Natural killer cell treated with Interleukin-12 subunit alpha and Interleukin-12 subunit beta and Interleukin-15 and Interleukin-18, amount 100 ng/mL, for 72 hours (primary cell): ENCODE measurements at regions not wholly inside any gene's neighbourhood (a gene's known extent, or its start where the extent isn't known, plus 50 kb on each side); places are given as distances from the start of the nearest gene placed in this dataset.

Experiments
- ATAC-seq, 2 donors: fragments of 150-1000 bp; cut with Tn5 transposase in 1 of 2; sonication (Bioruptor Pico), chemical (Tn5 transposase) in 1 of 2; 2 replicates each; pipeline ENCODE4 v1.10.0; 2021
- DNase-seq: peaks from one replicate; pipeline ENCODE4 v3.0.0; 2022; ENCODE audit warnings: low spot score
- H3K27ac Mint-ChIP-seq, 2 donors: 1 replicate in 1 of 2; 2 replicates in 1 of 2; pipeline ENCODE4 v1.8.0; 2022; ENCODE audit warnings: mixed read lengths in 2 of 2, mild to moderate bottlenecking in 1 of 2, moderate library complexity in 1 of 2
- H3K27me3 Mint-ChIP-seq, 2 donors: 1 replicate in 1 of 2; 2 replicates in 1 of 2; pipeline ENCODE4 v1.8.0; 2022; ENCODE audit warnings: mixed read lengths in 2 of 2
- H3K36me3 Mint-ChIP-seq: one replicate; pipeline ENCODE4 v1.8.0; 2022; ENCODE audit warnings: mixed read lengths
- H3K4me1 Mint-ChIP-seq, 2 donors: 1 replicate in 1 of 2; 2 replicates in 1 of 2; pipeline ENCODE4 v1.8.0; 2022; ENCODE audit warnings: low read depth in 2 of 2, mixed read lengths in 2 of 2, mild to moderate bottlenecking in 1 of 2
- H3K4me3 Mint-ChIP-seq: one replicate; pipeline ENCODE4 v1.8.0; 2022; ENCODE audit warnings: mixed read lengths
- H3K9me3 Mint-ChIP-seq: 2 replicates; pipeline ENCODE4 v1.8.0; 2022; ENCODE audit warnings: mixed read lengths

DNA sequence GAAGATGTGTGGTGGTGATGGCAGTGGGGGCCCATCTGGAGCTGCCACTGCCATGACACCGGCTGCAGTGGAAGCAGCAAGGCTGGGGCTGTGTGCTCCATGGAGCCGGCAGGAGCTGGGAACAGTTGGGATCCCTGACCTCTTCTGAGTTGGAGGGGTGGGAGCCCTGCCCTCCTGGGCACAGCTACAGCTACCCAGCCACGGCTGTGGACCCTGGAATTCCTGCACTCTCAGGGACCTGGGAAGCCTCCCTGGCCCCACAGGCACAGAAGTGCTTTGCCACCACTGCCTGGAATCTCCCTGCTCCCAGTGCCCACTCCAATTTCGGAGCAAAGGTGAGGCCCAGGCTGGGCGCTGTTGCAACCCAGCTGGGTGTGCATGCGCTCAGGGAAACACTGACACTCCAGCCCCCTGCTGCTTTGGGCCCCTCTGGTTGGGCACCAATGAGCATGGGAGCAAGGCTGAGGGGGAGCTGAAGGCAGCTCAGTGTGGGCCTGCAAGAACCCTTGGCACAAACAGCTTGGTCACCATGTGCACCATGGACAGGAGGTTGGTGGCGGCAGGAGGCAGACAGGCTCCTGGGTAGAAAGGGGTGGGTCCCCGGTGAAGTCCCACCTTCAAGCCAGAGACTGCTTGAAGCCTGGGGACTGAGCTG lies 817.6 kb downstream of the KCNT2 start:
- Mint-ChIP-seq H3K9me3 (peaks cover 16% of the 10 kb centered on the region), H3K4me1 (no peaks in the 10 kb centered on the region), H3K27ac (no peak overlapping the region), H3K36me3 (peaks cover 2% of the 10 kb centered on the region), H3K27me3 (no peaks in the 10 kb centered on the region), H3K4me3 (no peak overlapping the region)
- DNase-seq (no peak), ATAC-seq (peak in 1 of 2 donors; percentile 27)

DNA sequence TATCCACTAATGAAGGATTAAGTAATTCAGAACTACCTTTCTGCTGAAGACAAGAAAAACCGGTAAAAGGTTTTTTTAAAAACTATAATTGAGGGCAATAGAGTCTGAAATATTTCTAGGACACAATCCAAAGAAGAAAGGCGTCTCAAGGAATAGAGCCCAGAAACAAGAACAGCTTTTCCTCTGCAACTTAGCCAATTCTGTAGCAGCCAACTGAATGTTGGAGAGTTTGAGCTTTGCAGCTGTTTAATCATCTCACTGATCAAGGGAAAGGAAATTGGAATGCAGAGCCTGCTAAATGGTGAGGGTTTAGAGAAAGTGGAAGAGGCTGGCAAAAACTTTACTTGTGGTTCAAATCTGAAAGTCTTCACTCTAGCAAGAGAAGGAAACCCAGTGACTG lies 818.9 kb downstream of the KCNT2 start:
- H3K4me3 Mint-ChIP-seq = no peak overlapping the region
- H3K27ac Mint-ChIP-seq = no peak overlapping the region
- peaks cover 7% of the 10 kb centered on the region for H3K9me3 Mint-ChIP-seq
- H3K36me3 Mint-ChIP-seq = no peaks in the 10 kb centered on the region
- H3K27me3 Mint-ChIP-seq = no peaks in the 10 kb centered on the region
- DNase-seq = no peak
- no peaks in the 10 kb centered on the region for H3K4me1 Mint-ChIP-seq
- no peak for ATAC-seq

DNA sequence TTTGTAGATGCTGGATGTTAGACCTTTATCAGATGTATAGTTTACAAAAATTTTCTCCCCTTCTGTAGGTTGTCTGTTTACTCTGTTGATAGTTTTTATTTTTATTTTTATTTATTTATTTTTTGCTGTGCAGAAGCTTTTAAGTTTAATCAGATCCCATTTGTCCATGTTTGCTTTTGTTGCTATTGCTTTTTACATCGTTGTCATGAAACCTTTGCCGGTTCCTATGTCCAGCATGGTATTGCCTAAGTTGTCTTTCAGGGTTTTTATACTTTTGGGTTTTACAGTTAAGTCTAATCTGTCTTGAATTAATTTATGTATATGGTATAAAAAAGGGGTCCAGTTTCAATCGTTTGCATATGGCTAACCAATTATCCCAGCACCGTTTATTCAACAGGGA lies 819.5 kb downstream of the KCNT2 start:
- no peaks in the 10 kb centered on the region for H3K4me1 Mint-ChIP-seq
- DNase-seq (no peak), ATAC-seq (no peak)
- H3K4me3 Mint-ChIP-seq = no peak overlapping the region
- H3K9me3 Mint-ChIP-seq = peaks cover 6% of the 10 kb centered on the region
- H3K27me3 Mint-ChIP-seq = no peaks in the 10 kb centered on the region
- no peaks in the 10 kb centered on the region for H3K36me3 Mint-ChIP-seq
- H3K27ac Mint-ChIP-seq = no peak overlapping the region

DNA sequence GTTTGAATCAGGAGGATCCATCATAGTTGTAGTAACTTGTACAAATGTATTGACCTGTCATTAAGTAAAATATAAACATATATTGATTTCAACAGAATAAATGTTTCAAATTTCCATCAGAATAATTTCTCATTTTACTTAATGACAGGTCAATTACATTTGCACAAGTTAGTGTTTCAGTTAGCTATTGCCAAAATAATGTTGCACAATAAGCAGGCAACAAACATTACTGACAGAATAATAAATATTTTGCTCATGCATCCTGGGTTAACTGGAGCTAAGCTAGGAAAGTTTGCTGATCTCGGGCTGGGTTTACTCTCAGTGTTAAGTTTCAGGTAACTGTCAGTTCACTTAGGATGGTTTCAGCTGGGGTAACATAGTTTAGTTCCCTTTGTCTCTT lies 822.4 kb downstream of the KCNT2 start:
- Mint-ChIP-seq H3K36me3 (no peaks in the 10 kb centered on the region), H3K27me3 (no peaks in the 10 kb centered on the region), H3K4me1 (no peaks in the 10 kb centered on the region), H3K27ac (no peak overlapping the region), H3K4me3 (no peak overlapping the region), H3K9me3 (peaks cover 6% of the 10 kb centered on the region)
- DNase-seq = no peak
- no peak for ATAC-seq

DNA sequence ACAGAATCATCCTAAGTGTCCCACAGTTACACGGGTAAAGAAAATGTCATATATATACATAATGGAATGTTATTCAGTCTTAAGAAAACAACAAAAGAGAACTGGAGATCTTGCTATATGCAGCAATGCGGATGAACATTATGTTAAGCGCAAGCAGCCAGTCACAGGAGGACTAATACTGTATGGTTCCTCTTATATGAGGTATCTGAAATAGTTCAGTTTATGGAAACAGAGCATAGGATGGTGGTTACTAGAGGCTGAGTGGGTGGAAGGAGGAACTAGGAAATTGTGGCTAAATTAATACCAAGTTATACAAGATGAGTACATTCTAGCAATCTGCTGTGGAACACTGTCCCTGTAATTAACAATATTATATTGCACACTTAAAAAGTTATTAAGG lies 834.3 kb downstream of the KCNT2 start:
- Mint-ChIP-seq H3K36me3 (no peaks in the 10 kb centered on the region), H3K27ac (no peak overlapping the region), H3K4me1 (no peaks in the 10 kb centered on the region), H3K4me3 (no peak overlapping the region), H3K27me3 (no peaks in the 10 kb centered on the region), H3K9me3 (peaks cover 6% of the 10 kb centered on the region)
- ATAC-seq (no peak), DNase-seq (no peak)

DNA sequence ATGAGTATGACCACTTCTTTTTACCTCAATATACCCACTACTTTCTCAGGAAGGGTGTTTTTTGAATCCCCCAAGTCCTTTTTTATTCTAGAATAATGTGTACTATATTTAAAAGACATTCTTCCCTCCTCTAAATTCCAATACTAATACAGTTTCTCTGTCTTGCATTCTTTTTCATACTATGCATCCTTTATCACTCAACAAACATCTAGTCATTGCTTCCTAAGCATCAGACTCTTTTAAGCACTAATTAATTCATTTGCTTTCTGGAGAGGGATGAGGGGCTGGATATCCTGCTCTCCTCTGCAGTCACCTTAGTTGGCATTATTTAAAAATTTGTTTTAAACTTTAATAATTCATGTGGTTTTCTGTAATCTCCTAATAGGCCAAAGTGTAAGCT lies 838.8 kb downstream of the KCNT2 start:
- no peak for DNase-seq
- H3K27me3 Mint-ChIP-seq = no peaks in the 10 kb centered on the region
- H3K4me1 Mint-ChIP-seq = no peaks in the 10 kb centered on the region
- ATAC-seq = no peak
- H3K4me3 Mint-ChIP-seq = no peak overlapping the region
- H3K36me3 Mint-ChIP-seq = no peaks in the 10 kb centered on the region
- peaks cover 9% of the 10 kb centered on the region for H3K9me3 Mint-ChIP-seq
- no peak overlapping the region for H3K27ac Mint-ChIP-seq

DNA sequence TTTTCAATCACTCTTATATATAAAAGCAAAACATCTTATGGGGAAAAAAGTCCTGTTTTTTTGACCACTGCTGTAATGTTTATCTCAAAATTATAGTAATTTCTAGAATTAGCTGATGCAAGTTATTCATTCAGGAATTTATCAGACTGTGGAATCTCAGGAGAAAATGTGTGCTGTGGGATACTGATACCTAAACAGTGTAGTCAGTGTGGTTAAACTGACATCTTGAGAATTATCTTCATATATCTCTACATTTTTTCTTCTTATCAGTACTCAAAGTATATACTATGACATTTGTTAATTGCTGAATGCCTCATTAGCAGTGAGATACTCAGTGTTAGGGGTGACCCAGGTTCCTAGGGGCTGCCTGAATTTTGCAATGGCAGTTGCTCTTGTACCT lies 839.3 kb downstream of the KCNT2 start:
- H3K27ac Mint-ChIP-seq = no peak overlapping the region
- no peak for ATAC-seq

DNA sequence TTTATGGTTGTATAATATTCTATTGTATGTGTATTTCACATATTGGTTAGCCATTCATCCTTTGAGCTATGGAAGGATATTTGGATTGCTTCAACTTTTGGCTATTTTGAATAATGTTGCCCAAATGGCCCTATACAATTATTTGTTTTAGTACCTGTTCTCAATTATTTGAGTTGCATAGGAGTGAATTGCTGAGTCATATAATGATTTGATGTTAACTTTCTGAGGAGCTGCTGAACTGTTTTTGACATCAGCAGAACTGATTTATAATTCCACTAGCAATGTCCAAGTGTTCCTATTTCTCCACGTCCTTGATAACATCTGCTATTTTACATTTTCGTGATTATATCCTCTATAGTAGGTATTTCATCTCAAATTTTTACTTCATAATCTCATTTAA lies 839.9 kb downstream of the KCNT2 start:
- H3K27me3 Mint-ChIP-seq = no peaks in the 10 kb centered on the region
- H3K4me3 Mint-ChIP-seq = no peak overlapping the region
- H3K9me3 Mint-ChIP-seq = peaks cover 7% of the 10 kb centered on the region
- H3K27ac Mint-ChIP-seq = no peak overlapping the region
- H3K36me3 Mint-ChIP-seq = no peaks in the 10 kb centered on the region
- no peak for ATAC-seq
- no peak for DNase-seq
- no peaks in the 10 kb centered on the region for H3K4me1 Mint-ChIP-seq

More for the DNA sequence above, 839.3 kb downstream of the KCNT2 start:
- Mint-ChIP-seq H3K27me3 (no peaks in the 10 kb centered on the region), H3K4me3 (no peak overlapping the region), H3K36me3 (no peaks in the 10 kb centered on the region), H3K9me3 (peaks cover 8% of the 10 kb centered on the region), H3K4me1 (no peaks in the 10 kb centered on the region)
- no peak for DNase-seq

DNA sequence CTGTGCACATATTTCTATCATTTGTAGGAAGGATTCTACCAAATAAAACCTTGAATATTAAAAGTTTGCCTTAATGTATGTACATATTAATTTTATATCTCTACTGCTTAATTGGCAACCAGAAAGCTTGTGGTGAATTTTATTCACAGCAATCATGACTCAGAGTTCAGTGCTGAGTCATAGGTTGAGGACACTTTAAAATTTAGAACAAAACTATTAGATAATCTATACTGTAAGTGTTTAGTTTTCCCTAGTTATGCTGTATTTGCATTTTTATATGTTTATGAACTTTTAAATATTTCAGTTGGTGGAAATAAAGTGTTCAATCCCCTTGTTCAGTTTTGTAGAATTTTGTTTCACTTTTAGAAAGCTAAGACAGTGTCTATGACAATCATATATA lies 841.5 kb downstream of the KCNT2 start:
- no peaks in the 10 kb centered on the region for H3K4me1 Mint-ChIP-seq
- no peaks in the 10 kb centered on the region for H3K27me3 Mint-ChIP-seq
- H3K4me3 Mint-ChIP-seq = no peak overlapping the region
- DNase-seq (no peak), ATAC-seq (no peak)
- H3K36me3 Mint-ChIP-seq = no peaks in the 10 kb centered on the region
- H3K27ac Mint-ChIP-seq = no peak overlapping the region
- H3K9me3 Mint-ChIP-seq = peaks cover 10% of the 10 kb centered on the region

DNA sequence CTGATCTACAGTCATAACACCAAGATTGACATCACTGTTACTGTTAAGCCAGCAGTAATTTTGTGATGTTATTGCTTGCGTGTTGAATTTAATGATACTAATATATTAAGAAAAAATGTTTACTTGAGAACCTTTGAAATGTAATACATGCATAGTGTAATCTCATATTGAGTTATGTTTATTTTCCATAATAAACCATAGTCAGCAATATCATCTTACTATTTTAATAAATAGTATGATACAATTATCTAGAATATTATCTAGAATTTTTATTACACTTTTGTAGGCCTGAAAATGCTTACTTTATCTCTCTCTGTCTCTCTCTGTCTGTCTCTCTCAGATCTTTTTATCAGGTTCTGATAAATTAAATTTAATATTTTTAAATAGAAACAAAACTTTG lies 843.1 kb downstream of the KCNT2 start:
- no peaks in the 10 kb centered on the region for H3K36me3 Mint-ChIP-seq
- H3K27ac Mint-ChIP-seq = no peak overlapping the region
- no peaks in the 10 kb centered on the region for H3K4me1 Mint-ChIP-seq
- peaks cover 8% of the 10 kb centered on the region for H3K9me3 Mint-ChIP-seq
- no peak for ATAC-seq
- no peak for DNase-seq
- H3K4me3 Mint-ChIP-seq = no peak overlapping the region
- no peaks in the 10 kb centered on the region for H3K27me3 Mint-ChIP-seq

DNA sequence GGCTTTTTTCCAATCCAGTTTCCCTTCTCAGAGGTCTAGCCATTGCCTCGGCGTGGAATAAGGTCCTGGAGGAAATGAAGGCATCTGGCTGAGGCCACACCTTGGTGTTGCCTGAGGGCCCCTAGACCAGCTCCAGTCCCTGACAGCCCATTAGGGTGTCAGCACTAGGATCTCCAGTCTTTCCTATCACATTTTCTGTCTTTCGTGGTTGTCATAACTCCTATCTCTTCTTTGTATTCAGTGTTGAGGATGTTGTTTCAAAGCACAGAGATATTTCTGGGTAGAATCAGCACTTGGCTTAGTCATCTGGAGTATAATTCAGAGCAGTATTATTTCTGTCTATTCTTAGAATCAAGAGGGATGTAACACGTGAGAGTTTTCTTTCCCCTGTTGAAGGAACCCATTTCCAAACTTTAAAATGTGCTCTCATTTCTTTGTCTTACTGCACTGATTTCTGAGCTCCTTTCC lies 844.3 kb downstream of the KCNT2 start:
- no peaks in the 10 kb centered on the region for H3K36me3 Mint-ChIP-seq
- no peak for DNase-seq
- no peak for ATAC-seq
- H3K4me1 Mint-ChIP-seq = no peaks in the 10 kb centered on the region
- no peak overlapping the region for H3K4me3 Mint-ChIP-seq
- H3K27me3 Mint-ChIP-seq = no peaks in the 10 kb centered on the region
- peaks cover 9% of the 10 kb centered on the region for H3K9me3 Mint-ChIP-seq
- no peak overlapping the region for H3K27ac Mint-ChIP-seq

DNA sequence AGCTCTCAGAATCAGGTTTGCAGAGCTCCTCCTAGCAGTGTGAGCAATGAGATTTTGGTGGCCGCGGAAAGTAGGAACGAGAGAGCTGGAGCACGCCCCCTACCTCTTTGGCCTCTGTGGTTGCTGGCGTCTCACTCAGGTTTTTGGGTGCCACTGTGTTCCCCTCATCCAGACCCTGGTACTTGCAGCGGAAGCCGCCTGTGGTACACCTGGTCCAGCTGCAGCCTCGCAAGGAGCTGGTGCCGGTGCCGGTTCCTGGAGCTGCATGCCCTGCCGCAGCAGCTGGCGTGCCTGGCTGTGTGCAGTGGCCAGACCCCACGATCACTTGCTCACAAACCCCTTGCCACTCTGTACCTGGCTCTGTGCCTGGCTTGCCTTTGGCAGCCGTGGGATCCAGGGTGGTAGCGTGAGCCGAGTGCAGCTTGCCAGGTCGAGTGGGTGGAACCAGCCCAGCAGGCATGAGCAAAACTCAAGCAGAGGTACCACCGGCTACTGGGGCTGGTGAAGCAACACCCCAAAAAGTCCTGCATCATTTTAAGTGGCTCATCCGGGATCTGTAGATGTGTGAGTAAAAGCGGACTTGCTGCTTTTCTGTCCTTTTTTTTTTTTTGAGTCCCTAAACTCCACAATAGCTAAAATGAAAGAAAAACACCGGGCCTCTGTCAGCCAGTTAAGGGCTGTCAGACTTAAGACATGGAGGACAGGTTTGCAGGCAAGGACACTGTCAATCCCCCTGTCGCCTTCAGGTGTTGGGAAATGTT lies 844.9 kb downstream of the KCNT2 start:
- Mint-ChIP-seq H3K27ac (no peak overlapping the region), H3K9me3 (peaks cover 11% of the 10 kb centered on the region), H3K36me3 (no peaks in the 10 kb centered on the region), H3K4me1 (no peaks in the 10 kb centered on the region), H3K27me3 (no peaks in the 10 kb centered on the region), H3K4me3 (no peak overlapping the region)
- no peak for DNase-seq
- no peak for ATAC-seq

DNA sequence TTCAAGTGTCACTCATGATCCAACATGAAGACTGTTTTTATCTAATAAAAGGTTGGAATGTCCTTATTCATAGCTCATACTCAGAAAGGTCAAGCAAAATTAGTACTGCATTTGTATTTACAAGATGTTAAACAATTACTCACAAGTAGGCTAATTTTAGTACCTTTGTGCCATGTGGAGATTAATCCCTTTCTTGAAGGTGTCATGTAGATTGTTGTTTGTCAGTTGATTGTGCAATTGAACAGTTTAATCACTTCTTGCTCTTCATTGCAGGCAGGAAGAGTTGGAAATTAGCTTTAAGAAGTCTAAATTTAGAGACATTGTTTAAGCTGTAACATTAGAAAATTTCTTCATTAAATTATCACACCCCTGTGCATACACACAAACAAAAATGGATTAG lies 847.1 kb downstream of the KCNT2 start:
- Mint-ChIP-seq H3K27me3 (no peaks in the 10 kb centered on the region), H3K4me1 (no peaks in the 10 kb centered on the region), H3K9me3 (peaks cover 8% of the 10 kb centered on the region), H3K4me3 (no peak overlapping the region), H3K36me3 (no peaks in the 10 kb centered on the region), H3K27ac (no peak overlapping the region)
- ATAC-seq (no peak), DNase-seq (no peak)

DNA sequence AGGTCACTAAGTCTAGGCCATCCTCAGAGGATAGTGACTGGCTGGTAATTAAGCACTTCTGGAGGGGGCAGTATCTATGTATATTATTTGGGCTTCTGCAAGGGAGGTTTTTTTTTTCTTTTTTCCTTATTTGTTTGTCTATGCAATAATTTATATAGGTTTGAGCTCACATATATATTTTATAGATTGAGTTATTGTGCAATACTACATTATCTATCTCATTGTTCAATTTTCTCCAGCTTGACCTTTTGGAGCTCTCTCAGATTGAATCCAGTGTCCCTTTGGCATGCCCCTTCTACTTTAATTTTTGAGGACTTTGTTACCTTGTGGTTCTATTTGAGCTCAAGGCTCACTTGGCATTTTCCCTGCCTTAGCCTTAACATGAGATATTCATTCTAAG lies 852.1 kb downstream of the KCNT2 start:
- H3K4me3 Mint-ChIP-seq = no peak overlapping the region
- no peak for ATAC-seq
- H3K36me3 Mint-ChIP-seq = no peaks in the 10 kb centered on the region
- H3K9me3 Mint-ChIP-seq = peaks cover 8% of the 10 kb centered on the region
- H3K27ac Mint-ChIP-seq = no peak overlapping the region
- DNase-seq = no peak
- no peaks in the 10 kb centered on the region for H3K27me3 Mint-ChIP-seq
- H3K4me1 Mint-ChIP-seq = no peaks in the 10 kb centered on the region

DNA sequence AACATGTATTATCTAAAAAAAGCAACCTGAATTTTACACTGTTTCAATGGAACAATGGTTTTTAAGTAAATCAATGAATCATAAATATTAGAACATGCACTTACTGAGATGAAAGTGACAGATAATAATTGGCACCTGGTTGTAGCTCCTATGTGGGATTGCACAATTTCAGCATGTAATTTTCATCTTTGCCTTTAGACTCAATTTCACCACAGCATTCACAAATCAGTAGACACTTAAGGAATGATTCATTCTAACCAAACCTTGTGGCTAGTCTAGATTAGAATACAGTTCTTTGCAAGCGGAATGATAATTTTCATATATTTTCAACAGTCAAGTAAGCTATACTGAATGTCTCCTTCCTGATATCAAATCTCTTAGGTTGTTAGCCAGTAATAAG lies 853.4 kb downstream of the KCNT2 start:
- H3K27me3 Mint-ChIP-seq = no peaks in the 10 kb centered on the region
- ATAC-seq = no peak
- H3K27ac Mint-ChIP-seq = no peak overlapping the region
- H3K4me1 Mint-ChIP-seq = no peaks in the 10 kb centered on the region
- no peak overlapping the region for H3K4me3 Mint-ChIP-seq
- no peaks in the 10 kb centered on the region for H3K36me3 Mint-ChIP-seq
- DNase-seq = no peak
- H3K9me3 Mint-ChIP-seq = peaks cover 10% of the 10 kb centered on the region
